Transverse colon (tissue), 4 donors: ENCODE measurements at regions not wholly inside any gene's neighbourhood (a gene's known extent, or its start where the extent isn't known, plus 50 kb on each side); places are given as distances from the start of the nearest gene placed in this dataset.

Experiments used
- POLR2A ChIP-seq: fragments of 450-650 bp; IDR thresholded peaks from one replicate; pipeline ENCODE4 v1.6.1; 2016; ENCODE audit warnings: antibody characterized with exemption, mild to moderate bottlenecking, moderate library complexity
- POLR2AphosphoS5 ChIP-seq, 3 donors: sonication (generic); formaldehyde crosslinking; IDR thresholded peaks; one replicate each; pipeline ENCODE4 v1.6.1; 2016; ENCODE audit warnings: antibody characterized with exemption in 3 of 3
- TF ChIP-seq, protein P1 (sequence below), 5 experiments: fragments of 200-600 bp in 3 of 5; fragments of 450-650 bp in 2 of 5; sonication (generic) in 3 of 5; IDR thresholded peaks; 1 replicate in 2 of 5; 2 replicates in 3 of 5; pipeline ENCODE4 v1.5.1; 2016 to 2017; ENCODE audit warnings: antibody characterized with exemption in 5 of 5, inconsistent platforms in 3 of 5, mild to moderate bottlenecking in 2 of 5, moderate library complexity in 1 of 5

GRCh38 chr1:81312272-81312754, 488.4 kb upstream of the ADGRL2 start:
- TF ChIP-seq, protein P1, sequence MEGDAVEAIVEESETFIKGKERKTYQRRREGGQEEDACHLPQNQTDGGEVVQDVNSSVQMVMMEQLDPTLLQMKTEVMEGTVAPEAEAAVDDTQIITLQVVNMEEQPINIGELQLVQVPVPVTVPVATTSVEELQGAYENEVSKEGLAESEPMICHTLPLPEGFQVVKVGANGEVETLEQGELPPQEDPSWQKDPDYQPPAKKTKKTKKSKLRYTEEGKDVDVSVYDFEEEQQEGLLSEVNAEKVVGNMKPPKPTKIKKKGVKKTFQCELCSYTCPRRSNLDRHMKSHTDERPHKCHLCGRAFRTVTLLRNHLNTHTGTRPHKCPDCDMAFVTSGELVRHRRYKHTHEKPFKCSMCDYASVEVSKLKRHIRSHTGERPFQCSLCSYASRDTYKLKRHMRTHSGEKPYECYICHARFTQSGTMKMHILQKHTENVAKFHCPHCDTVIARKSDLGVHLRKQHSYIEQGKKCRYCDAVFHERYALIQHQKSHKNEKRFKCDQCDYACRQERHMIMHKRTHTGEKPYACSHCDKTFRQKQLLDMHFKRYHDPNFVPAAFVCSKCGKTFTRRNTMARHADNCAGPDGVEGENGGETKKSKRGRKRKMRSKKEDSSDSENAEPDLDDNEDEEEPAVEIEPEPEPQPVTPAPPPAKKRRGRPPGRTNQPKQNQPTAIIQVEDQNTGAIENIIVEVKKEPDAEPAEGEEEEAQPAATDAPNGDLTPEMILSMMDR (IDR thresholded peaks at IDR 0.05): no peak
- TF ChIP-seq POLR2AphosphoS5 (IDR thresholded peaks at IDR 0.05) (no peak), POLR2A (no peak)
